ENCODE measurements at regions not wholly inside any gene's neighbourhood (a gene's known extent, or its start where the extent isn't known, plus 50 kb on each side); places are given as distances from the start of the nearest gene placed in this dataset.

DNA sequence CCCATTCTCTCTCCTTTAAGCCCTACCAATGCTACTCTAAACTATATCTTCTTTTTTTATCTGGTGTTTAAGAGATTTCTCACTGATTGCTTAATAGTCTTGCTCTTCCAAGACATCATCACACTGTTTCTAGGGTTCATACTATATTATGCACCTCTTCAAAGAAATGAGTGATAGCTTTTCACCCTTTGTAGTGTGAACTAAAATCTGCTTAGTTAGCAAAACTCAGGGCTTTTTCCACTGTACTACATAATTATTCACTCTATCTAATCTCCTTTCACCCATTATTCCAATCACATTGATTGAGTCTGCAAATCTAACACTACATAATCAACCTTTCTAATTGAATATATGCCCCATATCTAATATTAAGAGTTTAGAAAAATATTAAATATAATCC is 456.0 kb upstream of the SOX9 start:
- TF ChIP-seq, protein P1, sequence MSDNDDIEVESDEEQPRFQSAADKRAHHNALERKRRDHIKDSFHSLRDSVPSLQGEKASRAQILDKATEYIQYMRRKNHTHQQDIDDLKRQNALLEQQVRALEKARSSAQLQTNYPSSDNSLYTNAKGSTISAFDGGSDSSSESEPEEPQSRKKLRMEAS (IDR thresholded peaks at IDR 0.05): no peak
- TF ChIP-seq, protein P2, sequence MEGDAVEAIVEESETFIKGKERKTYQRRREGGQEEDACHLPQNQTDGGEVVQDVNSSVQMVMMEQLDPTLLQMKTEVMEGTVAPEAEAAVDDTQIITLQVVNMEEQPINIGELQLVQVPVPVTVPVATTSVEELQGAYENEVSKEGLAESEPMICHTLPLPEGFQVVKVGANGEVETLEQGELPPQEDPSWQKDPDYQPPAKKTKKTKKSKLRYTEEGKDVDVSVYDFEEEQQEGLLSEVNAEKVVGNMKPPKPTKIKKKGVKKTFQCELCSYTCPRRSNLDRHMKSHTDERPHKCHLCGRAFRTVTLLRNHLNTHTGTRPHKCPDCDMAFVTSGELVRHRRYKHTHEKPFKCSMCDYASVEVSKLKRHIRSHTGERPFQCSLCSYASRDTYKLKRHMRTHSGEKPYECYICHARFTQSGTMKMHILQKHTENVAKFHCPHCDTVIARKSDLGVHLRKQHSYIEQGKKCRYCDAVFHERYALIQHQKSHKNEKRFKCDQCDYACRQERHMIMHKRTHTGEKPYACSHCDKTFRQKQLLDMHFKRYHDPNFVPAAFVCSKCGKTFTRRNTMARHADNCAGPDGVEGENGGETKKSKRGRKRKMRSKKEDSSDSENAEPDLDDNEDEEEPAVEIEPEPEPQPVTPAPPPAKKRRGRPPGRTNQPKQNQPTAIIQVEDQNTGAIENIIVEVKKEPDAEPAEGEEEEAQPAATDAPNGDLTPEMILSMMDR (IDR thresholded peaks at IDR 0.05; ENCODE audit: control extremely low read depth in 1 of 3, insufficient read depth in 1 of 3, low read depth in 1 of 3, low read length in 3 of 3): no peak
- TF ChIP-seq RXRA (IDR thresholded peaks at IDR 0.05; ENCODE audit: insufficient read depth, low read depth, low read length) (no peak), ASH2L (IDR thresholded peaks at IDR 0.05; ENCODE audit: low read length) (no peak)
- TF ChIP-seq, protein P3, sequence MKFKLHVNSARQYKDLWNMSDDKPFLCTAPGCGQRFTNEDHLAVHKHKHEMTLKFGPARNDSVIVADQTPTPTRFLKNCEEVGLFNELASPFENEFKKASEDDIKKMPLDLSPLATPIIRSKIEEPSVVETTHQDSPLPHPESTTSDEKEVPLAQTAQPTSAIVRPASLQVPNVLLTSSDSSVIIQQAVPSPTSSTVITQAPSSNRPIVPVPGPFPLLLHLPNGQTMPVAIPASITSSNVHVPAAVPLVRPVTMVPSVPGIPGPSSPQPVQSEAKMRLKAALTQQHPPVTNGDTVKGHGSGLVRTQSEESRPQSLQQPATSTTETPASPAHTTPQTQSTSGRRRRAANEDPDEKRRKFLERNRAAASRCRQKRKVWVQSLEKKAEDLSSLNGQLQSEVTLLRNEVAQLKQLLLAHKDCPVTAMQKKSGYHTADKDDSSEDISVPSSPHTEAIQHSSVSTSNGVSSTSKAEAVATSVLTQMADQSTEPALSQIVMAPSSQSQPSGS (IDR thresholded peaks at IDR 0.05; ENCODE audit: low read length): no peak
